GM21367 (cell line): ENCODE measurements at regions not wholly inside any gene's neighbourhood (a gene's known extent, or its start where the extent isn't known, plus 50 kb on each side); places are given as distances from the start of the nearest gene placed in this dataset.

Source experiments
- ATAC-seq: cut with Tn5 transposase; IDR thresholded peaks from one replicate; pipeline ENCODE4 v1.9.1; 2021; ENCODE audit not compliant: unreplicated experiment

DNA sequence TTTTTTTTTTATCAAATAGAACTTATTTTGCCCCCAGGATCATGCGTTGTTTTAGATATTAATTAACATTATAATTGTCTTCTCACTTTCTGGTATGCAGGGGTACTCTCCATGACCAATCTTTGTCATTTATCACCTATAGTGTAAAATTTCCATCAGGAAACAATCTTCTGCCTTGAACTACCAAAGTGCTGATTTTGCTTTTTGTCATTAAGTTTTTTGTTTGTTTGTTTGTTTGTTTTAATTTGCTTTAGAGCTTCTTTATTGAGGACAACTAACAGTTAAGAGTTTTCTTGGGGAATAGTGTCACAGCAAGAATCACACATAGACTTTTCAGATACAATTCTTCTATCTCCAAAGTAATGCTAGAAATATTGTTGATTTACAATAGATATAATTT is 171.2 kb upstream of the PRPS1L1 start:
- no peak for ATAC-seq

DNA sequence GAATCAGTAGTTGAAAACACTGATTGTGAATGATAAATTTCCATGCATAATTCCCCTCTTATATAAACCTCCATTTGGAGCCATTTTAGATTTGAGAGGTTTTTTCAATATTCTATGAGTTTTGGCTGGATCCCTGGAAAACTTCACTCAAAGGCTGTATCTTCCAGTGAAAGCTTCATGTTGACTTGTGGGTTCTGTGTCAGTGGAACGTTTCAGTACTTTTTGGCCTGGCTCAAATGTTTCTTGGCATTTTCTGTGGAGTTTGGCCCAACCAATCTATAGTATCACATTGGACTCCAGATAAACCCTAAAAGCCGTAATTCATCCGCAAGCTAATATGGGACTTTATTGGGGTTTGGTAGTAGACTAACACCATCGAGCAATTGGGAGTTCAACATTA is 172.6 kb upstream of the PRPS1L1 start:
- no peak for ATAC-seq

DNA sequence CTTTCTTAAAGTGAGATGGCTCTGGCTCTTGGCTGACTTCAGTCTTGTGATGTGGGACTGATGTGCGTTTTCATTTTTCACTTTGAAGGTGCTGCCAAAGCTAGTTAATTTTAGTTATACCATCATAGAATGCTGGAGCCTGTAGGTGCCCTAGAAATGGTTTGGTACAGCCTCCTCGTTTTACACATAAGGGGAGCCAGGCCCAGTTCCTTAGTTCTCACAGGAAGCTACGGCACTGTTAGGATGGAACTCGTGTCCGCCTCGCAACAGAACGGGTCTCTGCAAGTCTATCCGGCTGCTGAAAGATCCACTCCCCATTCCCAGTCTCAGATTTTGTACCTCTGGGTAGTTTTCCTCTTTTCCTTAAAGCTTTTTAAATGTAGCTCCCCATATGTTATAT is 173.2 kb upstream of the PRPS1L1 start:
- no peak for ATAC-seq

DNA sequence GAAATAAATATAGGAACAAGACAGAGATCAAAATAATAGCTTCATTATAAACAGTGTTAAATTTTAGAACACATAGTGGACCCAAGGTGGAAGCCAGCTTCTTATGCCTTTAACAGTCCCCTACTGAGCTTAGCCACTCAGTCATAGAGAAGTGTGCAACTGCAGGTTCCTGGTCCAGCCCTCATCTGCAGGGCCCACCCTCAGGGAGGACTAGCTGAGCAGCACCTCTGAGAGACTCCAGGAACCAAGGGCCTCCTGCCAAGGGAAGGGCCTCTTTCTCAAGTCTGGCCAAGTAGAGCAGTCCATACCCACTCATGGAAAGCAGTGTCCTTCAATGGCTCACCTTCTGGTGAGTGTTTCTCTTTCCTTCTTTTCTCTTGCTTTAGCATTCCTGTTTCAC is 173.7 kb upstream of the PRPS1L1 start:
- ATAC-seq: no peak

DNA sequence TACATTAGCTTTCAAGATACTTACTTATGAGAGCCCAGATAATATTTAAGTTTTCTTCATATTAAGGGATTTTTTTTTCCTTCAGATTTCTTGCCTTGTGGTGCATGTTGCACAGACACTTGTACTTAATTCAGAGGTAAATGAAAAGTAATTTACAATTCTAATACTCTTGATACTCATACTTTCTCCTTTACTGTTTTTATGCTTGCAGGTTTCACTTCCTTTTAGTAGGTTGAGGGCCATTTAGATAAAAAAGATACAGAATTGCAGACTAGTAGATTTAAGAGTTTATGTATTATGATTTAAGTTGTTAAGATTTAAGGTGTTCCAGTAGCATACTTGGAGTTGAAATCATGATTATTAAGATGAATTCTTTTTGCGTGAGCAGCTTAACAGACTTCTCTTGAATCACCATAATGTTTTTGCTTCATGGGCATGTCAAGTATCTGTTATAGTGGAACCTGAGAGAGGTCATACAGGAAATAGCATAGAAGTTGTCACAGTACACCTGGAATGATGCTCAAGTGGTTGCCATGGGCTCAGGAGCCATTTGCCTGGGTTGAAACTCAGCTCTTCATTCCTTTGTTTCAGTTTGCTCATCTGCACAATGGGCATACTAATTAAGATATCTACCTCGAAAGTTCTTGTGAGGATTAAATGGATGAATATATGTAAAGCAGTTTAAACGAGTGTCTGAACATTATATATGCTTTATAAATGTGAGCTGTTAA is 174.8 kb upstream of the PRPS1L1 start:
- peak; percentile 59 for ATAC-seq

DNA sequence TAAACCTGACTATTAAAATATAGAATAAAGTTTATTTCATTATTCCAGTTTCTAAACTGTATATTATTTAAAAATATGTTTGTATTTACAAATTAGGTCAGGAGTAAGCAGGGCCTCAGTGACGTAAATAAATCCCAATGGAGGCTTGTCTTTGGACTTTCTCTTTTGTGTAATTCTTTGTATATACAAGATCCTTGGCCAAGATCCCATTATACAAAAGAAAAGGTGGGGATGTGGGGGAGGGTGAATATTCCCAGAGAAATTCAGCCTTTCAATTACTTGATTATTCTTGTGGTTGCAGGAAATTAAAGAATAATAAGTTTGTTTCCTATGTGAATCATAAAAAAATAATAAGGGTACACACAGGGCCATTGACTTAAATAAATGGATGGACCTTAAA is 178.7 kb upstream of the PRPS1L1 start:
- ATAC-seq: no peak

DNA sequence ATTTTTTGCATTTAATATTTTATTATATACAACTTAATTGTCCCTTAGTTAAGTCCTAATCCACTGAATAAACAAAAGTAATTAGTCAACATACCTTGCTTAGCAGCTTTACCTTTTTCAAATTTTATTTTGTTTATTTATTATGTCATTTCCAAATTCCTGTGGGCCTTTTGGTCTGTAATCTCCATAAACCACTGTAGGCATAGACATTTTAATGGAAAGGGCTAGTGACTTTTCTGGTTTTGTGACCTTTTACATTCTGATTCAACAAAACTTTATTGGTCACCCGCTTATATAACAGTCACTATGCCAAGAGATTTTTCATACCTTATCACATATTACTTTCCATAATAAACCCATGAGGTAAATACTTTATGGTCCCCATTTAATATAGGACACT is 181.3 kb upstream of the PRPS1L1 start:
- ATAC-seq: no peak

DNA sequence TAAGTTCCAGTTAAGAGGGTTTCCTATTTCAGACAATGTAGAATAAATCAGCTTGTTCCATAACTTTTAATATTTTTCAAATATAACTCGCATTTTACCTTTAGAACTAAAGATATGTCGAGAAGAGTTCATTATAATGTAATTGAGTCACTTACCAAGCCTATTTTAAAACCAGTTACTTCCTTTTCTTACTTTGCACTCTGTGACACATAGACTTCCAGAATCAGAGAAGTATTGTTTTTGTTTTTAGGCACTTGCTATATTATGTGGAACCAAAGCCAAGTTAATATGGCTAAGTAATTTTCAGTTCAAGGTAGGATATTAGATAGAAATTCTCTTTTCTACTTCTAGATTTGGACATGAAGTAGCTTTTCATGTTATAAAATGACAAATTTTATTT is 182.7 kb upstream of the PRPS1L1 start:
- no peak for ATAC-seq

DNA sequence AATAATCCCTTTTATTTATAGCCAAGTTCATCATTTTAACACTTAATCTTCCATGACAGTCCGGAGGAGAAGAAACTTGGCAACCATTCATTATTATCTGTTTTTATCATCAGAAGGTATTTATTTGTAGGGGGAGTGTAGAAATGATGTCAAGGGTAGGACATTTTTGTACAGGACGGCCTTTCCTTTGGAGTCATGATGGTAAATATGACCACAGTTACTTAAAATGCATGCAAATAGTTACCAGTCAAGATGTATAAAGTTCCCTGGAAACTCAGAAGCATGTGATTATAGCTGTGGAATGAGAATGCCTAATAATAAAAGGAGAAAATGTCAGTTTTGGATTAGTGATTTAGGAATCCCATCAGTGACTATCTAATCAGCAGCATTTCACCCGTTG is 183.1 kb upstream of the PRPS1L1 start:
- ATAC-seq: no peak

DNA sequence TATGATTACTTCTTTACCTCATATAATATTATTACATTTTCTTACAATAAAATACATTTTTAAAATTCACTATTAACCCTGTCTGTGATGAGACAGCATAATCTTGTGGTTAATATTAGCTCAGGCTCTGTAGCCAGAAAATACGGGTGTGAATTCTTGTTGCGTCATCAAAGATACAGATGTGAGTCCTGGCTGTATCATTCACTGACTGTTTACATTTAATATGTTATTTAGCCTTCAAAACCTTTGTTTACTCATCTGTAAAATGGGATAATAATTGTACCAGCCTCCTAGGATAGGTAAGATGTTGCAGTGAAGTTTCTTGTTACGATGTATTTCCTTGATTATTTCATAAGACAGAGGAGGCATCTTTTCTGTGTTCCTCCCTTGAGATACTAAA is 184.7 kb upstream of the PRPS1L1 start:
- ATAC-seq: no peak

DNA sequence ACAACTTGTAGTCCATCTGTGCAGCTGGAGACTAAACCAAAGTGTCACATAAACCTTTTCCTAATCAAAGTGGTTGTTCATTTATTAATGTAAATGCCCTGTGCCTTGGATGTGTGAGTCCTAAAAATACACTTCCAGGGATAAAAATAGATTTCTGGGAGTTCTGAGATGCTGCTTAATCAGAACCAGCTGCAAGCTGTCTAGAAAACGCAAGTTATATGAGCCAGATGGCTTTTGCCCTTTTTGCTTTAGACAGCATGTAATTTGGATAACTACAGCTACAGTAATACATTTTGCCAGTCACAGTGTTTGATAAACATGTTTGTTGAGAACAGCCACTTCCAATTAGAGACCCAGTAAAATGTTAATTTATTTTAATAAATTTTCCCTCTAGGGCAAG is 185.1 kb upstream of the PRPS1L1 start:
- no peak for ATAC-seq

DNA sequence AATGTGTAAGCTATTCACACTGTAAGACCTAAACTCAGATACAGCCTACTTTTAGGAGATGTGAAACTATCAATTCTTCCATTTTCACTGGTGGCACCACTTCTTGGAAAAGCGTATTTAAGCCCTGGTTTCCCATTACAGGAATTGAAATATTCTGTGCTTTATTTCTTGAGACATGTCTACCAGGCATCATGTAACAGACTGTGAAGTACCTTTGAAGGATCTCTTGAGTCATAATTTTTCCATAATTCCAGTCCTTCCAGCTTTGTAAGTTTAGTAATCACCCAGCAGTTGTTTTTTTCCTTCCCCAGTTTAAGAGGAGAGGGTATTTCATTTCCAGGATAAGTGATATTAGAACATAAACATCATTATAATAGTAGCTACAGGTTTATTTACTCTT is 186.0 kb upstream of the PRPS1L1 start:
- no peak for ATAC-seq

DNA sequence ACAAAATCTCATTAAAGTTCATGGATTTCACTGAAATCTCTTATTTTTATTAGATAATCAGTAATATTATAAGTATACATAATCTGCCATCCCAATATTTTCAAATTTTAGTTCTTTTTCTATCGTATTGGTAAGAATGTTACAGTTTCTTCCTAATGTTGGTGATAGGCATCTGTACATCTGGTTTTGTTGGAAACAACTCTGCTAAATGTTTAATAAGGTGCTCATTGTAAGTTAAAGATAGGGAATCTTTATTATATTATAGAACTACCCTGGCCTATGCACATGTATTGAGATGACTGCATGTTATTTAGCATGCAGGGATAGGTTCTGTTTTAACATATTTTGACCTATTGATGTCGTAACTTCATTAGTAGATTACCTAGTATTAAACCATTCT is 188.6 kb upstream of the PRPS1L1 start:
- no peak for ATAC-seq

DNA sequence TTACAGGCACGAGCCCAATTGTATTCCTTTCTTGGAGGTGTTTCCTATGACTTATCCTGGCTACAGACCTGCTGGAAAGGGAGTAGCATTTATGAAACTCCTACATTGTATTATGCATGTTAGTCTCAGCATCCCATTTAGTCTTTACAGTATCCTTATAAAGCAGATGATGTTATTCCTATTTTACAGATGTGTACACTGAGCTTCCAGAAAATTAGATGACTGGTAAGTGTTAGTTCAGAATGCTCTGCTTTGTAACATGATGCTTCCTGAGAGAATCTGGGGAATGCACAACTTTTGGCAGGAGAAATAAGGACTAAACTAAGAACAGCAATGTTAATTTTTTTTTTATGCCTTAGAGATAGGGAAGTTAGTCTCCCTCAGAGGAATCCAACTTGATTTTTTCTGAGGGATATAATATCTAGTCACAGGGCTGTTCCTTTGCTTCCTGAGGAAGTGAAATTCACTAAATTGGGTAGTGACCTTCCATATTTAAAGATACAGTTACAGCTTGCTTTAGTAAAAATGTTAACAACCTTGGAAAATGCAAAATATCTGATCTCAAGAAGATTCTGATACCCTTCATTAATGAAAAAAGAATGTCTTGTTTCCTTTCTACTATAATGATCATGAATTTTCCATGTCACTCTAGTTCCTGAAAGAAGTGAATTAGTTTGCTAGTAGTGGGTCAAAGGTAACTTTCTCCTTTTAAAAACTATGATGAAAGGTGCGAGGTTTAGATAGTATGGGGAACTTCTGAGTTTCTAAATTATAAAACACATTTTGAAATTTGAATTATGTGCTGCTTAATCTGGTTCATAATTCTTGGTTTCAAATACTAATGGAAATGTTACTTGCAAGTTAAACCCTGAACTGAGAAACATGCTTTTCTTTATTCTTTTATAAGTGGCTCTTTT is 194.0 kb upstream of the PRPS1L1 start:
- no peak for ATAC-seq

DNA sequence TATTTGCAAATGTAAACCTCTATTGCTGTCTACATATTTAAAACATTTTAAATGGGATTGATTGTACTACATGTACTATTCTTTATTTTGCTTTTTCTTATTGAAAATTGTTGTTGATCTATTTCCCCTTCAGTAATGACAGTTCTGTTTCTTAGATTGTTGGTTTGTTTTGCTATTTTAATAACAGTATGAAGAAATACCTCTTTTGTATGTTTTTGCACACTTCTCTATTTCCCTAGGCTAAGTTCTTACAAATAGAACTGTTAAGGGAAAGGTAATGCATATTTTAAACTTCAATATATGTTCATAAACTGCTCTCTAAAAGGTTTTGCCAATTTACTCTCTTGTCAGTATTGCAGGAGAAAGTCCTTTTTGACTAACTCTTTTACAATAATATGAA is 195.0 kb upstream of the PRPS1L1 start:
- no peak for ATAC-seq

DNA sequence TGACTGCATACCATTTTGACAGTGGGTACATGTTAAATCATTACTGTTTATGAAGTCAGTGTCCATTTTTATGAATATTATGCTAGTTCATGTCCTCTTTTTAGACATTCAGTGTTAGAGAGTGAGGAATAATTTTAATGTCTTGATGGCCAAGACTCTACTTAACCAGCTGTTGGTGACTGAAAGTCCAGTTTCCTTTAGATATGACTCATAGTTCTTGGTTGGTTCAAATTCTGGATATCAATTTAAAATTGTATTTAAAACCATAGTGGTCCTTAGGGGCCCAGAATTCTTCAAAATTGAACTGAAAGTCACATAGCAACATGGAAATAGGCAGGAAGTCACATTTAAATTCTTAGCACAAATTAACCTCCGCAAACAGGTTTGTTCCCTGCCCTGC is 196.5 kb upstream of the PRPS1L1 start:
- ATAC-seq: no peak

DNA sequence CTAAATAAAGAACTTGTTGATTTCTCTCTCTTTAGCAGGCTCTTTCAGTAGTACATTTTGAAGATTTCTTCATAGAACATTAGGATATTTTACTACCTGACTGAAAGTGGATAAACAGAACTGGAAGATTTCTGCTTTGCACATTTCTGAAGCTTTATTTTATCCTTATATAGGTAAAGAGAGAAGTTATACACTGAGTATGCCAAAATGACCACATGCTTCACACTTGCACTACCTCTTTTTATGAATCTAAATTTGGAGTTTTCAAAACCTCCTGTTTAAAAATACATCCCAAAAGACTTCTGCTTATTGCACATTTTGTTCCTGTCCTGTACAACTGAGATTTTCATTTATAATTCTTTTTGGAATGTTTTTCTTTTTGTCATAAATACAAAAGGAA is 197.4 kb upstream of the PRPS1L1 start:
- no peak for ATAC-seq

DNA sequence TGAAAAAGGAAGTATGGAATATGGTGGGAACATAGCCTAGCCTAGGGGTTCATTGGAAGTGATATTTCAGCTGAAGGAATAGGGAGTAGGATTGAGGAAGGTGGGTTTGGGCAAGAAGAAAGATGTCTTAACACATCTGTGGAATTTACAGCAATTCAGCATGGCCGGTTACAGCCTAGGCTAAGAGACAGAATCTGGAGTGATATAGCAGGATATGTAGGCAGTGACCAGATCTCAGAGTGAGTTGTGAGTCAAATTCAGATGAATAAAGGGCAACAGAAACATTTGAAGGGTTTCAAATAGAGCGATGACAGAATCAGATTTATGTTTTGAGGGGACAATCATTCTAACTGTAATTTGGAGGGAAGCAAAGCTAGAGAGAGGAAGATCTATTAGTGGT is 199.0 kb upstream of the PRPS1L1 start:
- no peak for ATAC-seq

DNA sequence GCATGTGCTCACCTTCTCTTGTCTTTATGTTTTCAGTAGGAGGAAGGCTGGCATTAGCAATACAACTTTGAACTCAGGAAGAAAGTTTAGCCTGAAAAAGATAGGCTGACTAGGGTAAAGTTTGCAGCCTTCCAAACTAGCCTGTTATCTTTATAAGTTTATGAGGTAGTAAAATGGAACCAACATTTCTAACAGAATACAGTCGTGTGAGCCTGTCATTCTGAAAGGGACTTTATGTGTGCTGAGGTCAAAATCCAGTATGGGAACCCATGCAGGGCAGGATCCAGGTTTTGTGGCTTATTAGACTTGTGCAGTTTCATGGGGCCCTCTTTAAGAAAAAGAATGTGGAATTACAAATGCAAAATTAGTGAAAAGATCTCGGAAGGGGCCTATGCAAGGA is 201.0 kb upstream of the PRPS1L1 start:
- ATAC-seq: no peak

DNA sequence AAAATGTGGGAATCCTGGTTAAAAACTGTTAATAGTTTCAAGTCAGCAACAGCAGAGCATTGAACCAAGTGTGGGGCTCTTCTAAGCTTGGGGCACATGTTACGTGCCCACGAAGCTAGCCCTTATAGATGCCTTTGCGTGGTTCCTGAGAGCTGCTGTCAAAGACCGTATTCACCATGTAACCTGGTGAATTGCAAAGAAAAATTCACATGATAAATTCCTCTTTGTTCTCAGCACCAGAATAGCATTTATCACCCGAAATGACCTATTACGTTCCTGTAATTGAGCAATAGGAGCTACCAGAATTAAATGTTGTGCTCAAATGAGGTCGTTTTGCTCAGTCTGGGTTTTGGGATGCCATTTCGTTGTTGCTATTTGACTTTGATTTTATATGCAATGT is 202.6 kb upstream of the PRPS1L1 start:
- no peak for ATAC-seq

DNA sequence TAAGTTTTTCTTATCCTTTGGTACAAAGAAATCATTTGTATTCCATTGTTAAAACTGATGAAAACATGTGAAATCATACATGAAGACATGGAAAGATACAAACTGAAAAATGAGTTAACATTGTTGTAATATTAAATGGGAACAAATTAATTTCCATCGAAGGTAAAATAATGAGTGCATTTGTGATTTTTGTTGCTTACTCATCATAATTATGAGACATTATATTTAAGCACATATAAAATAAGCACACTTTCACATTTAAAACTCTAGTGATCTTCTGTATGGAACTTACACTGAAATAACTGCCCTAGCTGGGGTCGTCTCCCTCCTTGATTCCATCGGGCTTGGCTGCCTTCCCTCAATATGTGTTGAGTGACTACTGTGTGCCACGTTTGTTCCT is 204.2 kb upstream of the PRPS1L1 start:
- no peak for ATAC-seq

DNA sequence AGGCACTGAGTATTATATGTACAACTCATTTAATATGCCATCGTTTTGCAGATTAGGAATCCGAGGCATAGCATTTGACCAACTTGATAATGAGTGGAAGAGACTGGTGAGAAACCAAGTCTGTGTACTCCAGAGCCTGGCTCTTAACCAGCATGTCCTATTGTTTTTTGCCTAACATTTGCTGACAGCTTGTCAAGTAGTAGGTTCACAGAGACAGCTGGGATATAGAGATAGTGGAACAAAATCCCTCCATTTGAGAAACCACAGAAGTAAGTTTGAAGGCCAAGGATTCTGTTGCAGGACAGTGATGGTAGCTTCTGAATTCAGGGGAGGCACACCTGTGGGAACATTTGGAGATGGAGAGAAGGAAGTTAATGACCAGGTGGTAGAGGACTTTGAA is 206.9 kb upstream of the PRPS1L1 start:
- ATAC-seq: no peak

DNA sequence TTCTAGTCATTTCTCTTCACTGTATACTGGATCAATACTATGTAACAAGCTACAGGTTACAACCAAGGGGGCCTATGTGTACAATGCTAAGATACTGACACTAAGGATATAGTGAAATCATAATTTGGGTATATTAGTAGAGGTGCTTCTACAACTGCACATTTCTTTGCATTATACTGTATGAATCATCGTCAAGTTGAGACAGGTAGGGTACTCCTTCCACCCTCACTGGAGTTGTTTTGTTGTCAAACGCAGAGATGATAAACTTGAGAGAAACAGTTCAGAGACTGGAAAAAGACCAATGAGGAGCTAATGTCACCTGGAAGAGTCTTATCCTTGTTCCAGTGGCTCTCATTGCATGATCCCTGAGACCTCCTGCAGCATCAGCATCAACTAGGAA is 208.2 kb upstream of the PRPS1L1 start:
- ATAC-seq: no peak
